Common myeloid progenitor, CD34-positive (primary cell): ENCODE measurements at regions not wholly inside any gene's neighbourhood (a gene's known extent, or its start where the extent isn't known, plus 50 kb on each side); places are given as distances from the start of the nearest gene placed in this dataset.

ENCODE experiments used
- CTCF ChIA-PET: fragments of 350-600 bp; sonication (Branson Sonifier 250); formaldehyde crosslinking; loops from one replicate; lab custom pipeline; 2021; ENCODE audit warnings: antibody characterized with exemption; lab: Charles Lee
- POLR2A ChIA-PET: fragments of 350-600 bp; sonication (Branson Sonifier 250); formaldehyde crosslinking; loops from one replicate; lab custom pipeline; 2021; ENCODE audit warnings: antibody characterized with exemption; lab: Charles Lee
- DNase-seq, 3 donors: peaks; one replicate each; pipeline versions ENCODE4 v3.0.0 to v3.0.0-alpha.2; 2013
- H3K27ac ChIP-seq, 2 experiments: 1 replicate in 1 of 2; 2 replicates in 1 of 2; pipeline ENCODE4 v1.7.0; 2013; ENCODE audit warnings: inconsistent platforms in 2 of 2, low read length in 2 of 2, mild to moderate bottlenecking in 2 of 2, low read depth in 1 of 2, moderate library complexity in 1 of 2; ENCODE audit not compliant: severe bottlenecking in 2 of 2, insufficient read depth in 1 of 2, poor library complexity in 1 of 2
- H3K27me3 ChIP-seq, 5 experiments: replicated peaks in 2 of 5; 1 replicate in 3 of 5; 2 replicates in 2 of 5; pipeline versions ENCODE4 v1.6.1 to v1.7.0; 2013; ENCODE audit warnings: low read length in 4 of 5, mild to moderate bottlenecking in 2 of 5, moderate library complexity in 2 of 5, inconsistent platforms in 1 of 5; ENCODE audit not compliant: insufficient read depth in 5 of 5, control insufficient read depth in 4 of 5
- H3K36me3 ChIP-seq, 4 experiments: 1 replicate in 2 of 4; 2 replicates in 2 of 4; pipeline versions ENCODE4 v1.6.1 to v1.7.0; 2013; ENCODE audit warnings: low read length in 3 of 4, control low read depth in 1 of 4, mild to moderate bottlenecking in 1 of 4; ENCODE audit not compliant: control insufficient read depth in 4 of 4, insufficient read depth in 4 of 4
- H3K4me1 ChIP-seq, 4 experiments: 1 replicate in 3 of 4; 2 replicates in 1 of 4; pipeline versions ENCODE4 v1.6.1 to v1.7.1; 2013; ENCODE audit warnings: low read length in 3 of 4, mild to moderate bottlenecking in 3 of 4, control low read depth in 1 of 4, inconsistent platforms in 1 of 4, moderate library complexity in 1 of 4; ENCODE audit not compliant: control insufficient read depth in 4 of 4, insufficient read depth in 4 of 4; ENCODE audit errors: control extremely low read depth in 1 of 4
- H3K4me3 ChIP-seq, 7 experiments: 1 replicate in 4 of 7; 2 replicates in 3 of 7; pipeline versions ENCODE4 v1.5.1 to v1.7.0; 2013; ENCODE audit warnings: mild to moderate bottlenecking in 7 of 7, low read length in 6 of 7, moderate library complexity in 6 of 7, inconsistent platforms in 2 of 7, low read depth in 2 of 7, control low read depth in 1 of 7; ENCODE audit not compliant: insufficient read depth in 4 of 7, control insufficient read depth in 1 of 7; ENCODE audit errors: extremely low read depth in 1 of 7
- H3K9me3 ChIP-seq, 5 experiments: 1 replicate in 4 of 5; 2 replicates in 1 of 5; pipeline versions ENCODE4 v1.6.1 to v1.7.1; 2013; ENCODE audit warnings: low read length in 4 of 5, mild to moderate bottlenecking in 2 of 5, inconsistent platforms in 1 of 5, low read depth in 1 of 5, moderate library complexity in 1 of 5; ENCODE audit not compliant: control insufficient read depth in 4 of 5, insufficient read depth in 2 of 5; ENCODE audit errors: control extremely low read depth in 1 of 5
- WGBS: methylation state at CpG from one replicate; pipeline ENCODE4 v1.1.5; 2013; ENCODE audit not compliant: insufficient coverage; 5-methylcytosine and 5-hydroxymethylcytosine counted together

- DNase-seq: peak in 2 of 3 donors; percentile 36 to 47
- H3K4me1 ChIP-seq: peaks cover 6 to 40% (median 30%) of the 10 kb centered on the region in 4 experiments
- no peaks in the 10 kb centered on the region for H3K36me3 ChIP-seq
- WGBS: 7% methylated on average over 10 of the region's 11 CpGs
- ChIA-PET CTCF (interaction anchor here (0.7 to 1.8 kb wide), 4 partner anchors 8 to 34 kb away, joined by 3 to 6 read pairs (median 4); no protein-coding TSS in a partner anchor), POLR2A (no interaction called here)
- H3K4me3 ChIP-seq: peak overlapping the region in 6 of 7 experiments; percentile 27 to 64 (median 46)
- no peak overlapping the region for H3K27ac ChIP-seq
- peaks cover 0 to 7% (median 0%) of the 10 kb centered on the region in 5 experiments for H3K9me3 ChIP-seq
- no peaks in the 10 kb centered on the region for H3K27me3 ChIP-seq
These were observed 141.0 kb downstream of the TMEM17 start for GRCh38 chr2:62364791-62365528.

DNA sequence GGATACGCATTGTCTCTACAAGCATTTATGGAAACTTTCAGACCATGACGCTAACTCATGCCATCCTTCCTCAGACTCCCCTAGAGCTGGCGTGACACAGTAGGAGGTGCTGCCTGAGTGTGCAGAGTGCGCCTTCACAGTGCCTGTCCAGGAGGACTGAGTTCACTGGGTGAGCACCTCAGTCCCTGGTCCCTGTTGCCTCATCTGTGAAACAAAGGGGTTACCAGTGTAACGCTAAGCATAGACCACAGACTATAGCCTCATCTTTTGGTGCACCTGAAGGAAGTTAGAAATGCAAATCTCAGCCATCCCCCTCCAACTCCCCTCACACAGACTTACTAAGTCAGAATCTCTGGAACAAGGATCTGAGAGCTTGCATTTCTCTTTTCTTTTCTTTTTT lies 142.8 kb downstream of the TMEM17 start:
- WGBS: 90% methylated on average over 5 of the region's 5 CpGs
- no peaks in the 10 kb centered on the region for H3K36me3 ChIP-seq
- no peak for DNase-seq
- peaks cover 6 to 32% (median 27%) of the 10 kb centered on the region in 4 experiments for H3K4me1 ChIP-seq
- CTCF ChIA-PET: no interaction called here
- POLR2A ChIA-PET: no interaction called here
- no peaks in the 10 kb centered on the region for H3K27me3 ChIP-seq
- H3K4me3 ChIP-seq: no peak overlapping the region
- no peak overlapping the region for H3K27ac ChIP-seq
- H3K9me3 ChIP-seq: peaks cover 0 to 7% (median 0%) of the 10 kb centered on the region in 5 experiments

GRCh38 chr2:62362561-62362960 lies 143.4 kb downstream of the TMEM17 start:
- ChIA-PET POLR2A (no interaction called here), CTCF (no interaction called here)

DNA sequence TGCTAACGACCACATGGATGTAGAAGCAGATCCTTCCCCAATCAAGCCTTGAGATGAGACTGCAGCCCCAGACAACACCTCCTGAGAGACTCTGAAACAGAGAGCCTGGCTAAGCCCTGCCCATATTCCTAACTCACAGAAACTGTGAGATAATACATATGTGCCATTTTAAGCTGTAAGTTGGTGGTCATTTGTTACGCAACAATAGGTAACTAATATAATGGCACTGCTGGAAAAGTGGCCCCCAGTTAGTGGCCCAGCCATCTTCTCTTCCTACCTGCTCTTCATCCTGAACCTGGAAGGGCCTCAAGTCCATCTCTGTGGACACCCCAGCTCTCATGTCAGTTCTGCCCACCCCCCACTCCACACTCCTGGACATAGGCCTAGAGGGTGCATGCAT lies 144.0 kb downstream of the TMEM17 start:
- H3K27me3 ChIP-seq: no peaks in the 10 kb centered on the region
- CTCF ChIA-PET: no interaction called here
- WGBS: 100% methylated on average over 2 of the region's 2 CpGs
- no peak overlapping the region for H3K4me3 ChIP-seq
- POLR2A ChIA-PET: no interaction called here
- no peak for DNase-seq
- no peaks in the 10 kb centered on the region for H3K36me3 ChIP-seq
- peaks cover 0 to 7% (median 0%) of the 10 kb centered on the region in 5 experiments for H3K9me3 ChIP-seq
- H3K4me1 ChIP-seq: peaks cover 6 to 29% (median 27%) of the 10 kb centered on the region in 4 experiments
- H3K27ac ChIP-seq: no peak overlapping the region

More at GRCh38 chr2:62362561-62362960, 143.4 kb downstream of the TMEM17 start:
- Histone ChIP-seq H3K36me3 (no peaks in the 10 kb centered on the region), H3K27ac (no peak overlapping the region), H3K27me3 (no peaks in the 10 kb centered on the region), H3K9me3 (peaks cover 0 to 7% (median 0%) of the 10 kb centered on the region in 5 experiments), H3K4me3 (no peak overlapping the region), H3K4me1 (peaks cover 6 to 32% (median 27%) of the 10 kb centered on the region in 4 experiments)
- no peak for DNase-seq
- 100% methylated on average over 5 of the region's 7 CpGs for WGBS

DNA sequence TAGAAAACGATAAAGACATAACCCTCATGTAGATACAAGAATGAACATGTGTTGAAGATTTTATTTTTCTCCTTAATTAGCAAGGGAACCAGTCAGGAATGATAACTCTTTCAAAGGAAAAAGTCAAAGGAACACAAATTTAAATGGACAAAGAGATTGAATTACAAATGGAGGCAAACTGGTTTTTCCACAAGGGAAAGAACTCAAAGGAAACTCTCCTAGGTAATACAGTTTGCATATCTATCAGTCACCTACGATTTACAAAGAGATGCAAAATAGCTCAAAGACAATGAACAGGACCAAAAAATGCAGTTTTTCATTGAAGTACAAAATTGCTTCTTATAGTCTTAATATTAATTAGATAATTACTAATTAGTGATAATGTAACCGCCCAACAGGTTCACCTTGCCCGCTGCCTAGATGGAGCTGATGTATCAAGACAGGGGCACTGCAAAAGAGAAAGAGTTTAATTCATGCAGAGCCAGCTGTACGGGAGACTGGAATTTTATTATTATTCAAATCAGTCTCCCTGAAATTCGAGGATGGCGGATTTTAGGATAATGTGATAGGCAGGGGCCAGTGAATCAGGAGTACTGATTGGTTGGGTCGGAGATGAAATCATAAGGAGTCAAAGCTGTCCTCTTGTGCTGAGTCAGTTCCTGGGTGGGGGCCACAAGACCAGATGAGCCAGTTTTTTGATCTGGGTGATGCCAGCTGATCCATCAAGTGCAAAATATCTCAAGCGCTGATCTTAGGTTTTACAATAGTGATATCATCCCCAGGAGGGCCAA lies 151.0 kb downstream of the TMEM17 start:
- H3K4me3 ChIP-seq: no peak overlapping the region
- WGBS: 100% methylated on average over 2 of the region's 9 CpGs
- H3K4me1 ChIP-seq: no peaks in the 10 kb centered on the region
- H3K27ac ChIP-seq: no peak overlapping the region
- no peaks in the 10 kb centered on the region for H3K27me3 ChIP-seq
- peaks cover 0 to 6% (median 3%) of the 10 kb centered on the region in 5 experiments for H3K9me3 ChIP-seq
- POLR2A ChIA-PET: no interaction called here
- no peaks in the 10 kb centered on the region for H3K36me3 ChIP-seq
- CTCF ChIA-PET: interaction anchor here (1.2 to 1.3 kb wide), 2 partner anchors 56 to 71 kb away, joined by 3 read pairs; no protein-coding TSS in a partner anchor
- DNase-seq: no peak

DNA sequence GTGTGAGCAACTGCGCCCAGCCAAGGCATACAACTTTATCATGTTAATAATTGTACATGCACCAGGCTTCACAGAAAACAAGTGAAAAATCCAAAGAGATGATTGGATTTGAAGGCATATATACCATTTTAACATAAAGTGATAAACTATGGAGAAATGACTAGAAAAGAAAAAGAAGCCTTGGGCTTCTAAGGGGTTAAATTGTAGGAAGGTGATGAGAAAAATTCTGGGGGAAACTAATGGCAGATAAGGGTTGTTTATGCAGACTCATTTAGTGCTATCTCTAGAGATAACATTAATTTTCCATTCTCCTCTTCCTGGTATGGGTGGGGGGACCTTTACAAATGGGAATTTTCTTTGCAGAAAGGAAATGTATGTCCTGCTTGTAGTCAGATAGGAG lies 154.0 kb downstream of the TMEM17 start:
- Histone ChIP-seq H3K4me1 (no peaks in the 10 kb centered on the region), H3K36me3 (no peaks in the 10 kb centered on the region), H3K9me3 (peaks cover 0 to 6% (median 3%) of the 10 kb centered on the region in 5 experiments), H3K27ac (no peak overlapping the region), H3K27me3 (no peaks in the 10 kb centered on the region), H3K4me3 (no peak overlapping the region)
- POLR2A ChIA-PET: no interaction called here
- CTCF ChIA-PET: no interaction called here
- no peak for DNase-seq
- no CpG with 5 or more reads among the region's 1 CpG for WGBS

DNA sequence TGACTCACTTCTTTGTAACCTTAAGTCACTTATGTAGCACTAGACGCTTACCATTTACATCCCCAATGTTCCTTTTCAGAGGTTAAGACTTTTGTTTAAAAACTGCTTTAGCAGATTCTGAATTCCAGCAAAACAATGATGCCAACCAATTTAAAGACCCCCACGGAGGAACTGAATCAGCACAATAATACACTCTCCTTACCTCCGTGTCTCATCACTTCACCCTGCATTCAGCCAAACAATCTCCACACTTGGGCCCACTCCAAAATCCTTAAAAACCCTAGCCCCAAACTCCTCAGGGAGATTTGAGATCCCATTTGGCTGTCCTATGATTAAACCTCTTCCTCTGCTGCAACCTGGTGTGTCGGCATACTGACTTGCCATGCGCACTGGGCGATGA lies 153.9 kb downstream of the B3GNT2 start:
- ChIA-PET POLR2A (no interaction called here), CTCF (no interaction called here)
- H3K4me1 ChIP-seq: no peaks in the 10 kb centered on the region
- no peak for DNase-seq
- H3K4me3 ChIP-seq: no peak overlapping the region
- H3K27ac ChIP-seq: no peak overlapping the region
- no peaks in the 10 kb centered on the region for H3K36me3 ChIP-seq
- WGBS: 95% methylated on average over 5 of the region's 6 CpGs
- no peaks in the 10 kb centered on the region for H3K27me3 ChIP-seq
- H3K9me3 ChIP-seq: peaks cover 0 to 6% (median 3%) of the 10 kb centered on the region in 5 experiments
